SK-N-SH (cell line): ENCODE measurements at regions not wholly inside any gene's neighbourhood (a gene's known extent, or its start where the extent isn't known, plus 50 kb on each side); places are given as distances from the start of the nearest gene placed in this dataset.

Experiments used
- EP300 ChIP-seq, 2 experiments: IDR thresholded peaks; 2 replicates each; pipeline versions ENCODE4 v1.4.0 to v1.6.1; 2012; ENCODE audit warnings: borderline replicate concordance in 1 of 2, low read depth in 1 of 2, low read length in 1 of 2
- MXI1 ChIP-seq: IDR thresholded peaks from 2 replicates; pipeline ENCODE4 v1.6.1; 2012; ENCODE audit warnings: mild to moderate bottlenecking, low read depth, low read length, improper control_type of control experiment
- RCOR1 ChIP-seq: fragments of 150-350 bp; IDR thresholded peaks from 2 replicates; pipeline ENCODE4 v1.6.1; 2017; ENCODE audit warnings: antibody characterized with exemption, low read length
- SMC3 ChIP-seq: IDR thresholded peaks from 2 replicates; pipeline ENCODE4 v1.6.1; 2012; ENCODE audit warnings: low read depth, low read length, improper control_type of control experiment
- TEAD4 ChIP-seq: IDR thresholded peaks from 2 replicates; pipeline ENCODE4 v1.4.0; 2012; ENCODE audit warnings: mild to moderate bottlenecking, borderline replicate concordance; ENCODE audit not compliant: insufficient read depth
- TF ChIP-seq, protein P1 (sequence below): fragments of 200-600 bp; sonication (generic); IDR thresholded peaks from 2 replicates; pipeline ENCODE4 v1.6.1; 2017; ENCODE audit warnings: antibody characterized with exemption, mild to moderate bottlenecking, moderate library complexity
- TF ChIP-seq, protein P2 (sequence below): IDR thresholded peaks from 2 replicates; pipeline ENCODE4; 2012
- TF ChIP-seq, protein P3 (sequence below): fragments of 150-350 bp; IDR thresholded peaks from 2 replicates; pipeline ENCODE4 v1.6.1; 2017; ENCODE audit warnings: antibody characterized with exemption, low read length, low read depth, borderline replicate concordance
- TF ChIP-seq, protein P4 (sequence below): IDR thresholded peaks from 2 replicates; pipeline ENCODE4 v1.4.0; 2012; ENCODE audit warnings: low read depth

DNA sequence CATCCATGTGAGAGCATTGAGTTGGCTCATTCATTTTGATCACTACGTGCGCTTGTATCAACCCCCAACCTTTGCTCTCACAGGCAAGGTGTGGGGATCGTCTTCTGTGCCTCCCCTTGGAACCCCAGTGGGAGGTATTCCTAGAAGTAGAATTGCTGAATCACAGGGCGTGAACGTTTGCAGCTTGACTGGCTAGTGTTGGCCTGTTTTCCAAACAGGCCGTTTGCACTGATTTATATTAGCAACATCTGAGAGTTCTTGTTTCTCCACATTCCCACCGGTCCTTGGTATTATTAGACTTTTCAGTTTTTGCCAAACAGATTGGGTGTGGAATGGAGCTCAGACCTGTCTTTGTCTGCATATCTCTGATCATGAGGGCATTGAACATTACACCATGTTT lies 288.6 kb upstream of the PWP1 start:
- TF ChIP-seq, protein P1, sequence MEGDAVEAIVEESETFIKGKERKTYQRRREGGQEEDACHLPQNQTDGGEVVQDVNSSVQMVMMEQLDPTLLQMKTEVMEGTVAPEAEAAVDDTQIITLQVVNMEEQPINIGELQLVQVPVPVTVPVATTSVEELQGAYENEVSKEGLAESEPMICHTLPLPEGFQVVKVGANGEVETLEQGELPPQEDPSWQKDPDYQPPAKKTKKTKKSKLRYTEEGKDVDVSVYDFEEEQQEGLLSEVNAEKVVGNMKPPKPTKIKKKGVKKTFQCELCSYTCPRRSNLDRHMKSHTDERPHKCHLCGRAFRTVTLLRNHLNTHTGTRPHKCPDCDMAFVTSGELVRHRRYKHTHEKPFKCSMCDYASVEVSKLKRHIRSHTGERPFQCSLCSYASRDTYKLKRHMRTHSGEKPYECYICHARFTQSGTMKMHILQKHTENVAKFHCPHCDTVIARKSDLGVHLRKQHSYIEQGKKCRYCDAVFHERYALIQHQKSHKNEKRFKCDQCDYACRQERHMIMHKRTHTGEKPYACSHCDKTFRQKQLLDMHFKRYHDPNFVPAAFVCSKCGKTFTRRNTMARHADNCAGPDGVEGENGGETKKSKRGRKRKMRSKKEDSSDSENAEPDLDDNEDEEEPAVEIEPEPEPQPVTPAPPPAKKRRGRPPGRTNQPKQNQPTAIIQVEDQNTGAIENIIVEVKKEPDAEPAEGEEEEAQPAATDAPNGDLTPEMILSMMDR, result no peak
- TF ChIP-seq SMC3 (no peak), RCOR1 (no peak), MXI1 (no peak), TEAD4 (no peak), EP300 (IDR thresholded peaks at IDR 0.05; ENCODE audit: borderline replicate concordance in 1 of 2, low read depth in 1 of 2, low read length in 1 of 2) (no peak)
- TF ChIP-seq, protein P2, sequence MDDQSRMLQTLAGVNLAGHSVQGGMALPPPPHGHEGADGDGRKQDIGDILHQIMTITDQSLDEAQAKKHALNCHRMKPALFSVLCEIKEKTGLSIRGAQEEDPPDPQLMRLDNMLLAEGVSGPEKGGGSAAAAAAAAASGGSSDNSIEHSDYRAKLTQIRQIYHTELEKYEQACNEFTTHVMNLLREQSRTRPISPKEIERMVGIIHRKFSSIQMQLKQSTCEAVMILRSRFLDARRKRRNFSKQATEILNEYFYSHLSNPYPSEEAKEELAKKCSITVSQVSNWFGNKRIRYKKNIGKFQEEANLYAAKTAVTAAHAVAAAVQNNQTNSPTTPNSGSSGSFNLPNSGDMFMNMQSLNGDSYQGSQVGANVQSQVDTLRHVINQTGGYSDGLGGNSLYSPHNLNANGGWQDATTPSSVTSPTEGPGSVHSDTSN, result no peak
- TF ChIP-seq, protein P3, sequence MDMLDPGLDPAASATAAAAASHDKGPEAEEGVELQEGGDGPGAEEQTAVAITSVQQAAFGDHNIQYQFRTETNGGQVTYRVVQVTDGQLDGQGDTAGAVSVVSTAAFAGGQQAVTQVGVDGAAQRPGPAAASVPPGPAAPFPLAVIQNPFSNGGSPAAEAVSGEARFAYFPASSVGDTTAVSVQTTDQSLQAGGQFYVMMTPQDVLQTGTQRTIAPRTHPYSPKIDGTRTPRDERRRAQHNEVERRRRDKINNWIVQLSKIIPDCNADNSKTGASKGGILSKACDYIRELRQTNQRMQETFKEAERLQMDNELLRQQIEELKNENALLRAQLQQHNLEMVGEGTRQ, result no peak
- TF ChIP-seq, protein P4, sequence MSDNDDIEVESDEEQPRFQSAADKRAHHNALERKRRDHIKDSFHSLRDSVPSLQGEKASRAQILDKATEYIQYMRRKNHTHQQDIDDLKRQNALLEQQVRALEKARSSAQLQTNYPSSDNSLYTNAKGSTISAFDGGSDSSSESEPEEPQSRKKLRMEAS, result no peak
